ENCODE measurements at regions not wholly inside any gene's neighbourhood (a gene's known extent, or its start where the extent isn't known, plus 50 kb on each side); places are given as distances from the start of the nearest gene placed in this dataset.
A peak's percentile ranks its signal among the peaks of the same experiment; 100 is the strongest.

DNA sequence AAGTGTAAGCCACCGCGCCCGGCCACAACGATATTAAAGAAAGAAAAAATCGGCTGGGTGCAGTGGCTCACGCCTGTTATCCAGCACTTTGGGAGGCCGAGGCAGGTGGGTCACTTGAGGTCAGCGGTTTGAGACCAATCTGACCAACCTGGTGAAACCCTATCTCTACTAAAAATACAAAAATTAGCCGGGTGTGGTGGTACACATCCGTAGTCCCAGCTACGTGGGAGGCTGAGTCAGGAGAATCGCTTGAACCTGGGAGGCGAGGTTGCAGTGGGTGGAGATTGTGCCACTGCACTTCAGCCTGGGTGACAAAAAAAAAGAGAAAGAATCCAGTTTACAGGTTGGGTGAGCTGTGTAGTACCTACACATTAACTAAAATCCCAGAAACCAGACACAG is 99.9 kb upstream of the CACNA1A start:
- no peak for DNase-seq (ENCODE audit: low read depth in 3 of 3, low spot score in 1 of 3)

DNA sequence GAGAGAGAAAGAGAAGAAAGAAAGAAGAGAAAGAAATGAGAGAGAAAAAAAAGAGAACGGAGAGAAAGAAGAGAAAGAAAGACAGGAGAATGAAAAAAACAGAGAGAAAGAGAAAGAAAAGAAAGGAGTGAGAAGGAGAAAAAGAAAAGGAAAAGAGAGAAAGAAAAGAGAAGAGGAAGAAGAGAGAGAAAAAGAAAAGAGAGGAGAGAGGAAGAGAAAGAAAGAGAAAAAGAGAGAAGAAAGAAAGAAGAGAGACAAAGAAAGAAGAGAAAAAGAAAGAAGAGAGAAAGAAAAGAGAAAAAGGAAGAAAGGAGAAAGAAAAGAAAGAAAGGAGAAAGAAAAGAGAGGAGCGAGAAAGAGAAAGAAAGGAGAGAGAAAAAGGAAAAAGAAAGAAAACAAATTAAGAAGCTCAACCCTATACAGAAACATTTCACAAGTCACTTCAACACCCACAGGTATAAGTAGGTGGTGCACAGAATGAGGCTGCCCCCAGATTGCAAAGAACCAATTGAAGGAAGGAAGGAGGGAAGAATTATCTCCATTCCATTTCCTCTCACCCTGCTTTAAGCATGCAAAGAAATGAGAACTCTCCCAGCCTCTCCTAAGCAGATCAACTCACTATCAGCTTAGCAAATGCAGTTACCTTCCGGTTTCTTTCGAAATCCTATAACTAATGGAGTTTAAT is 98.8 kb upstream of the CACNA1A start:
- no peak for DNase-seq (ENCODE audit: low read depth in 3 of 3, low spot score in 1 of 3)

GRCh38 chr19:13600802-13601201 is 94.5 kb upstream of the CACNA1A start:
- no peak for DNase-seq (ENCODE audit: low read depth in 3 of 3, low spot score in 1 of 3)

- DNase-seq (ENCODE audit: low read depth in 3 of 3, low spot score in 1 of 3), result no peak
These were observed 93.8 kb upstream of the CACNA1A start for GRCh38 chr19:13600091-13600490.

DNA sequence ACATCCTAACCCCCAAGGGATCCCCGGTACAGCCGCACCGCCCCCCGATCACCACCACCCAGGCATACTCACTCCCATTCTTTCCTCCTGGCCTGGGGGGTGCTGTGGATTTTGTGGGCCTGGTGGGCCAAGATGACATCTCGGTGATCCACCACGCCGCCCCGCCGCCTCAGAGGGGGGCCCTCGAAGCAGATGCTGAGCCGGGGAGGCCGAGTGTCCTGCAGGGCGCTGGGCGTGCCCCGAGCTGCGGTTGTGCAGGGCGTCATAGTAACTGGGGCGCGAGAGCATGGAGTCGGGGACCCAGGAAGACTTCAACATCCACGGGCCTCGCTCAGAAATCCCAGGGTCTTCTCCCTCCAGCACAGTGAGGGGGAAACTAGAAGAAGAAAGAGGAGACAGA is 93.4 kb upstream of the CACNA1A start:
- DNase-seq (ENCODE audit: low read depth in 3 of 3, low spot score in 1 of 3), result no peak

- no peak for DNase-seq (ENCODE audit: low read depth in 3 of 3, low spot score in 1 of 3)
These were observed 91.8 kb upstream of the CACNA1A start for GRCh38 chr19:13598098-13598497.

GRCh38 chr19:13597640-13598039 is 91.4 kb upstream of the CACNA1A start:
- peak; percentile 10 to 13 (median 12) for DNase-seq (ENCODE audit: low read depth in 3 of 3, low spot score in 1 of 3)

DNA sequence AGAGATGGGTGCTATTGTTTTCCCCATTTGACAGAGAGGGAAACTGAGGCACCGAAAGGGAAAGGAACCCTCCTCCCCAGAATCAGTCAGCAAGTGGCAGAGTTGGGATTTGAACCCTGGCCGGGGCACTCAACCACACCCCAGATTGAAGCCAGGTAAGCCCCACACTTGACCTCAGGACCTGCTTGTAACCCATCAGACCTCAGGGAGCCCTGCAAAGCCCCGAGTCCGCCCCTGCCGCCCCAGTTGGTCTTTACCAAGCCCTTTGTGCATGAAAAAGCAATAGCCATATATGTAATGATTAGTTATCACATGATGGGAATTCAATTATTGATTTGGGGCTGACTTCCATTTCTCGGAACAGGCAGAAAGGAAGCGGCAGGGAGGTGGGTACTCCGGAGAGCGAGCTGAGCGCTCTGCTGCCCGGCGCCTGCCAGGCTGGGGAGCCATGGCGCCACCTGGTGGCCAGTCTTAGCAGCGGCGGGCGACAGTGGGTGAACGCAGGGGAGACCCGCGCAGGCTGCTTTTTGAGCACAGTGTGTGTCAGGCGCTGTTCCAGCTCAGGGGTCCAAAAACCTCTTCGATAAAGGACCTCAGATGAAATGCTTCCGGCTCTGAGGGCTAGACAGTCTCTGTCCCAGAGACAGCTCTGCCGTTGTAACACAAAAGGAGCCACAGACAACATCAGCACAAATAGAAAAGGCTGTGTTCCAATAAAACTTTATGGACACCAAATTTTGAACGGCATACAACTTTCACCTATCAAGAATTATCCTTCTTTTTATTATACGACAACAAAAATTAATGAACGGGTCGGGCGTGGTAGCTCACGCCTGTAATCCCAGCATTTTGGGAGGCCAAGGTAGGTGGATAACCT is 82.9 kb upstream of the CACNA1A start:
- peak; percentile 43 to 84 (median 74) for DNase-seq (ENCODE audit: low read depth in 3 of 3, low spot score in 1 of 3)

GRCh38 chr19:13585512-13585911 is 79.2 kb upstream of the CACNA1A start:
- DNase-seq (ENCODE audit: low read depth in 3 of 3, low spot score in 1 of 3), result no peak

DNA sequence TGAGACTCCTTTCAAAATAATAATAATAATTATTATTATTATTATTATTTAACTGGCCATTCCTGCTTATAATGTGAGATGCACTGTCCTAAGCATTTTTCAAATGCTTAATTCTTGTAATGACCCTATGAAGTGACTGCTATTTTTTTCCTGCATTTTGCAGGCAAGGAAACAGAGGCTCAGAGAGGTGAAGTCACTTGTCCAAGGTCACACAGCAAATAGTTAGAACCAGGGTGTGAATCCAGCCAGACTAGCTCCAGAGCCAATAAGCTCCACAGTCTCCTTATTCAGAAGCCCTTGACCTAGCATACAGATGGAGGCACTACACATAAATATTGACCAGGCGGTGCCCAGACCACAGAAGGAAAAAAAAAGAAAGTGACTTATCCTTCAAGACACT is 77.5 kb upstream of the CACNA1A start:
- no peak for DNase-seq (ENCODE audit: low read depth in 3 of 3, low spot score in 1 of 3)

DNA sequence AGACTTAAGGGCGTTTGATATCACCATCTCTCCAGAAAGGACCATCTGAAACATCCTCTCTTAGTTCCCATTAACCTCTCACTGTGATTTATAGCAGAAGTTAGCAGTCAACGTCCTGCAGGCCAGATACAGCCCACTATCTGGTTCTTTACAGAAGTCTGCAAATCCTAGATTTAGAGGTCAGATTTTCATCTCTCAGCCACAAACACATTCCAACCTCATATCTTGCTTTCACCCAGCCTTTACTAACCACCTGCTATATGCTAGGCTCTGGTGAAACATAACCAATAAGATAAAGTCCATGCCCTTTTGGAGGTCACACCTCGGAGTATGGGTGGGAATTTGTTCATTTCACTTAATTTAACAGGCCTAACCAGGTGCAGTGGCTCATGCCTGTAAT is 76.8 kb upstream of the CACNA1A start:
- no peak for DNase-seq (ENCODE audit: low read depth in 3 of 3, low spot score in 1 of 3)

- no peak for DNase-seq (ENCODE audit: low read depth in 3 of 3, low spot score in 1 of 3)
These were observed 75.3 kb upstream of the CACNA1A start for GRCh38 chr19:13581576-13581975.

DNA sequence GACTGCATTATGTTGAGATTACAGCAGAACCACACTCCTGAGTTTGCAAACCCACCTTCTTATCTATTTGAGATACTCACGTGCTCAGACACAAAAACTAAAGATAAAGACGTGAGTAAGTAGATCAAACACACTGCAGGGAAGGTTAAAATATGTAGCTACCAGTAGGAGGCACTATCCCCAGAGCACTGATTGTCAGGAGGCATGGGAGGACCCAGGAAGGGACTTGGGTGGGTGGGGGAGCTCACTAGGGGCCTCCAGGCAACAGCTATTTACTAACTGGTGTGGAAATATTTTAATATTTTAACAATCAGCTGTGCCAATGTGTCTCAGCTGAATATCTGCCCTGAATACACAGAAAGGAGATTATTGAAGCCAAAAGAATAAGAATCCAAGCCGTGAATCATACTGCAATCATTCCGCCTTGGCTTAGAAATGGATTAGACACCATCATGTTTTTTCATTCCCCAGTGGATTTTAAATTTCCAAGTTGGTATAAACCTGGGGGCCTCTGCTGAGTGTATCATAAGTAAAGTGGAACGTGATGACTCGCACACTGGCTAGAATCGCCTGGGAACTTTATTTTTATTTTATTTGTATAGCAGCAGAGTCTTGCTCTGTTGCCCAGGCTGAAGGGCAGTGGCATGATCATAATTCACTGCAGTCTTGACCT is 73.2 kb upstream of the CACNA1A start:
- DNase-seq (ENCODE audit: low read depth in 3 of 3, low spot score in 1 of 3), result no peak

- no peak for DNase-seq (ENCODE audit: low read depth in 3 of 3, low spot score in 1 of 3)
These were observed 70.4 kb upstream of the CACNA1A start for GRCh38 chr19:13576726-13577125.

GRCh38 chr19:13574933-13575332 is 68.7 kb upstream of the CACNA1A start:
- no peak for DNase-seq (ENCODE audit: low read depth in 3 of 3, low spot score in 1 of 3)

DNA sequence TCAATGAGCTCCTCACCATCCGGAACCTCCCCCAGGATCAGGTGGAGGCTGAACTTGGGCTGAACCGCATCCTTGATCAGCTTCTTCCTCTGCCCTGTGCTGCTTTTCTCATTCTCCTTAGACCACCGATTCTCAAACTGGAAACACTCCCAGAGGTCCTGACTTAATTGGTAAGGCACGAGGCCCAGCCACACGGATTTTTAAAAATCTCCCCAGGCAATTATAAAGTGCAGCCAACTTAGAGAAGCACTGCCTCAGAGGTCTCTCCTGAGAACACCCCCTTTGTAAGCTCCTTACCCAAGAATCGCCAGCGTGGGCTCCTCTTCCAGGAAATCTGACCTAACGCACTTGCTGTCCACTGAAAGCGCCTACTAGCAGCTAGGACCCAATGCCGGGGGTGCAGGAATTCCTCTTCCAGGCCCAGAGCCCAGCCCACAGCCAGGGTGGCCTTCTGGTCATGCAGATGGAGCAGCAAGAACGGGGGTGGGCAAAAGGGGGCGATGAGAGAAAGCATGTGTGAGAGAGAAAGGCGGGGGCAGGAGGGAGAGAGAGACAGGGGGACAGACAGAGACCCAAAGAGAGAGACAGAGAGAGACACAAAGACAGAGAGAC is 66.9 kb upstream of the CACNA1A start:
- DNase-seq (ENCODE audit: low read depth in 3 of 3, low spot score in 1 of 3), result no peak

GRCh38 chr19:13561461-13561860 is 55.2 kb upstream of the CACNA1A start:
- no peak for DNase-seq (ENCODE audit: low read depth in 3 of 3, low spot score in 1 of 3)

GRCh38 chr19:13557756-13558398 is 51.6 kb upstream of the CACNA1A start:
- DNase-seq (ENCODE audit: low read depth in 3 of 3, low spot score in 1 of 3), result no peak

- DNase-seq (ENCODE audit: low read depth in 3 of 3, low spot score in 1 of 3), result no peak
These were observed 50.3 kb upstream of the CACNA1A start for GRCh38 chr19:13556552-13556951.
